HepG2 (cell line): ENCODE measurements at regions not wholly inside any gene's neighbourhood (a gene's known extent, or its start where the extent isn't known, plus 50 kb on each side); places are given as distances from the start of the nearest gene placed in this dataset.

Source experiments
- ATAC-seq: fragments of 200-7000 bp; cut with Tn5 transposase; 3 replicates; pipeline ENCODE4 v1.9.1; 2020; ENCODE audit warnings: mild to moderate bottlenecking, moderate library complexity
- BruUV-seq: library from RNA; stranded (reverse); fragments of 400-500 nt; replicated peaks from 2 replicates; lab custom pipeline; 2021; lab: Mats Ljungman, UMichigan
- CTCF ChIA-PET: fragments of 300-600 bp; formaldehyde crosslinking; extraction: SDS; loops from one replicate; lab custom pipeline; 2021; ENCODE audit warnings: low total read pairs, inconsistent platforms, low intra/inter-chr PET ratio; lab: Yijun Ruan, JAX
- POLR2A ChIA-PET: fragments of 350-600 bp; sonication (Branson Sonifier 250); formaldehyde crosslinking; loops from one replicate; lab custom pipeline; 2020; ENCODE audit warnings: antibody characterized with exemption, inconsistent platforms; lab: Yijun Ruan, JAX
- DNase-seq: peaks from one replicate; pipeline ENCODE4 v3.0.0-alpha.2; 2015; ENCODE audit warnings: low spot score
- FAIRE-seq: peaks from 3 replicates; lab custom pipeline; 2011; peaks lifted over from hg19 to GRCh38; lab: Jason Lieb, UNC
- H2AFZ ChIP-seq: one replicate; pipeline ENCODE4 v1.6.1; 2011; ENCODE audit warnings: low read length, inconsistent platforms
- H3K27ac ChIP-seq: fragments of 300-600 bp; 3 replicates; pipeline ENCODE4 v1.8.0; 2011; ENCODE audit warnings: mixed run types, mild to moderate bottlenecking, mixed read lengths, low read length, inconsistent platforms; ENCODE audit not compliant: insufficient read depth; ENCODE audit errors: extremely low read length
- H3K27me3 ChIP-seq, 2 experiments: fragments of 200-600 bp in 1 of 2; 2 replicates in 1 of 2; 3 replicates in 1 of 2; pipeline versions ENCODE4 v1.6.0 to v1.8.0; 2011; ENCODE audit warnings: low read length in 2 of 2, mild to moderate bottlenecking in 2 of 2, moderate library complexity in 2 of 2, inconsistent platforms in 1 of 2; ENCODE audit not compliant: insufficient read depth in 2 of 2, control insufficient read depth in 1 of 2
- H3K36me3 ChIP-seq, 2 experiments: fragments of 200-600 bp in 1 of 2; replicated peaks in 1 of 2; 2 replicates in 1 of 2; 3 replicates in 1 of 2; pipeline versions ENCODE4 v1.5.1 to v1.8.0; 2011; ENCODE audit warnings: low read length in 2 of 2, inconsistent platforms in 1 of 2; ENCODE audit not compliant: insufficient read depth in 2 of 2, control insufficient read depth in 1 of 2
- H3K4me1 ChIP-seq: 2 replicates; pipeline ENCODE4 v1.5.1; 2012; ENCODE audit warnings: low read length, inconsistent platforms; ENCODE audit not compliant: insufficient read depth
- H3K4me2 ChIP-seq: 2 replicates; pipeline ENCODE4 v1.6.0; 2011; ENCODE audit warnings: low read depth, low read length, inconsistent platforms
- H3K4me3 ChIP-seq, 3 experiments: fragments of 200-600 bp in 1 of 3; sonication (generic), shearing (Covaris generic) in 1 of 3; replicated peaks in 1 of 3; 2 replicates each; pipeline ENCODE4 v1.5.1; 2011 to 2016; ENCODE audit warnings: low read length in 3 of 3, inconsistent platforms in 2 of 3, low read depth in 2 of 3, mild to moderate bottlenecking in 2 of 3, control low read depth in 1 of 3, mixed read lengths in 1 of 3; ENCODE audit not compliant: insufficient read depth in 1 of 3
- H3K79me2 ChIP-seq: one replicate; pipeline ENCODE4 v1.6.1; 2011; ENCODE audit warnings: low read length, inconsistent platforms; ENCODE audit not compliant: insufficient read depth
- H3K9ac ChIP-seq: 2 replicates; pipeline ENCODE4 v1.6.0; 2011; ENCODE audit warnings: mild to moderate bottlenecking, low read depth, low read length, inconsistent platforms; ENCODE audit not compliant: insufficient read depth
- H3K9me3 ChIP-seq: 2 replicates; pipeline ENCODE4 v1.5.1; 2012; ENCODE audit warnings: mild to moderate bottlenecking, low read length
- H4K20me1 ChIP-seq: 2 replicates; pipeline ENCODE4 v1.6.0; 2011; ENCODE audit warnings: inconsistent platforms, mild to moderate bottlenecking, low read length, moderate library complexity; ENCODE audit not compliant: insufficient read depth
- MLXIP ChIP-seq: sonication (generic); formaldehyde crosslinking; IDR thresholded peaks from 2 replicates; pipeline ENCODE4 v1.9.0; 2021; ENCODE audit warnings: missing genetic modification reagents, borderline replicate concordance
- SRSF9 ChIP-seq: fragments of 200-400 bp; formaldehyde crosslinking; IDR thresholded peaks from 2 replicates; pipeline ENCODE4 v1.6.1; 2018; ENCODE audit warnings: borderline replicate concordance, mild to moderate bottlenecking, low read depth, low read length; ENCODE audit not compliant: insufficient read depth, poor library complexity, severe bottlenecking
- THAP7 ChIP-seq: sonication (generic); formaldehyde crosslinking; IDR thresholded peaks from 2 replicates; pipeline ENCODE4 v1.8.1; 2023; ENCODE audit warnings: mild to moderate bottlenecking, missing genetic modification reagents
- ZNF12 ChIP-seq: sonication (generic); formaldehyde crosslinking; IDR thresholded peaks from 2 replicates; pipeline ENCODE4 v1.5.0; 2020; ENCODE audit warnings: missing genetic modification reagents
- ZNF570 ChIP-seq: sonication (generic); formaldehyde crosslinking; IDR thresholded peaks from 2 replicates; pipeline ENCODE4 v1.4.0; 2020; ENCODE audit warnings: mild to moderate bottlenecking, missing genetic modification reagents, borderline replicate concordance
- WGBS: methylation state at CpG from one replicate; pipeline ENCODE4 v1.1.6; 2017; ENCODE audit warnings: low lambda C conversion rate; 5-methylcytosine and 5-hydroxymethylcytosine counted together
- in situ Hi-C: cut with HindIII; loops from 2 replicates; pipeline ENCODE4 v1.10.0; 2017; ENCODE audit warnings: low pct_unique_long_range_greater_than_20kb; ENCODE audit not compliant: extremely low pct_ligation_motif_present
- intact Hi-C: fragments of 100-400 bp; cut with micrococcal nuclease; formaldehyde crosslinking; loops from one replicate; pipeline ENCODE4 v1.10.0; 2022; ENCODE audit not compliant: unreplicated experiment
- TF ChIP-seq, protein P1 (sequence below): sonication (generic); formaldehyde crosslinking; IDR thresholded peaks from 2 replicates; pipeline ENCODE4 v1.4.0; 2020; ENCODE audit warnings: low read depth, mild to moderate bottlenecking, missing genetic modification reagents
- TF ChIP-seq, protein P2 (sequence below): sonication (generic); formaldehyde crosslinking; IDR thresholded peaks from 2 replicates; pipeline ENCODE4 v1.9.0; 2021; ENCODE audit warnings: missing genetic modification reagents, borderline replicate concordance
- TF ChIP-seq, protein P3 (sequence below): sonication (generic); formaldehyde crosslinking; IDR thresholded peaks from 2 replicates; pipeline ENCODE4 v1.5.0; 2020; ENCODE audit warnings: missing genetic modification reagents

- ChIA-PET CTCF (no interaction called here), POLR2A (no interaction called here)
- in situ Hi-C loops (no loop called here), intact Hi-C loops (no loop called here)
- Histone ChIP-seq H3K79me2 (no peaks in the 10 kb centered on the region), H3K36me3 (no peaks in the 10 kb centered on the region), H3K9me3 (peaks cover 24% of the 10 kb centered on the region), H3K27ac (no peak overlapping the region), H3K4me3 (no peak overlapping the region), H3K27me3 (no peaks in the 10 kb centered on the region), H3K4me1 (no peaks in the 10 kb centered on the region), H3K9ac (no peak overlapping the region), H4K20me1 (no peaks in the 10 kb centered on the region), H3K4me2 (no peak overlapping the region), H2AFZ (no peak overlapping the region)
- ATAC-seq = no peak
- no peak for FAIRE-seq
- BruUV-seq = no TSS peak
- TF ChIP-seq ZNF570 (CRISPR knock-in tag) (no peak), THAP7 (no peak)
- TF ChIP-seq, protein P1, sequence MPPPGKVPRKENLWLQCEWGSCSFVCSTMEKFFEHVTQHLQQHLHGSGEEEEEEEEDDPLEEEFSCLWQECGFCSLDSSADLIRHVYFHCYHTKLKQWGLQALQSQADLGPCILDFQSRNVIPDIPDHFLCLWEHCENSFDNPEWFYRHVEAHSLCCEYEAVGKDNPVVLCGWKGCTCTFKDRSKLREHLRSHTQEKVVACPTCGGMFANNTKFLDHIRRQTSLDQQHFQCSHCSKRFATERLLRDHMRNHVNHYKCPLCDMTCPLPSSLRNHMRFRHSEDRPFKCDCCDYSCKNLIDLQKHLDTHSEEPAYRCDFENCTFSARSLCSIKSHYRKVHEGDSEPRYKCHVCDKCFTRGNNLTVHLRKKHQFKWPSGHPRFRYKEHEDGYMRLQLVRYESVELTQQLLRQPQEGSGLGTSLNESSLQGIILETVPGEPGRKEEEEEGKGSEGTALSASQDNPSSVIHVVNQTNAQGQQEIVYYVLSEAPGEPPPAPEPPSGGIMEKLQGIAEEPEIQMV = no peak
- 0% methylated on average over 2 of the region's 2 CpGs for WGBS
- no peak for DNase-seq
Measured at GRCh38 chr3:110069761-110070160, 732.4 kb upstream of the DPPA4 start.

DNA sequence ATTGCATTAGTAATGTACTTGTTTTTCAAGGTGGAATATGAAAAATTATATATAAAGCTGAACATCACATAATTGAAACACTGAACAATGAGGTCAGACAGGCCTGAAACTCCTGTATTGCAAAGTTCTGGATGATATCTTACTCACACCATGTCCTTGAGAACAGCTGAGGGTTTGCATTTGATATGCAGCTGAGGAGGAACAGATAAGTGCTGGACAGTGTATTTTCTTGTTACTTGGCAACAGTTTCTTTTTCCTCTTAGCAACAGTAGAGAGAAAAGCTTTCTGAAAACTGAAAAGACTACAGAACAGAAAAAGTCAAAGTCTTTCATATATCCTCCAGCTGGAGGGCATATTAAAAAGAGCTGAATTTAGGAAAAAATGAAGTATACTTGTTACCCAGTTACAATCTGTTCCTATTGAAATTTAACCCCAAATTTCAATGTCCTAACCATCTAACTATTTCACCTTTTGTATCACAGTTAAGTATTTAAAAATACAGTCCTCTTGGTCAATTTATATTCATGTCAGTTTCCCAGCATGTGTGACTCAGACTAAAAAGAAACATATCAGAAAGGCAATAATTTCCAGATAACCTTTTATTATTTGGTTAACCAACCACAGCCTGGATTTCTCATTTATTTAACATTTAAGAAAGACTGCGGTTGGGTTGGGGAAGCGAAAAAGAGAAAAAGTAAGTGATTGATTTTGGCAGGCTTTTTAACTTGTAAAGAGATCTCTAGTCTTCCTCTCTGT is 733.0 kb upstream of the DPPA4 start:
- POLR2A ChIA-PET = no interaction called here
- Histone ChIP-seq H3K4me1 (no peaks in the 10 kb centered on the region), H3K36me3 (no peaks in the 10 kb centered on the region), H3K27ac (no peak overlapping the region), H3K27me3 (no peaks in the 10 kb centered on the region), H2AFZ (no peak overlapping the region), H3K4me3 (no peak overlapping the region), H3K9ac (no peak overlapping the region), H4K20me1 (no peaks in the 10 kb centered on the region), H3K4me2 (no peak overlapping the region), H3K9me3 (peaks cover 30% of the 10 kb centered on the region), H3K79me2 (no peaks in the 10 kb centered on the region)
- intact Hi-C loops = no loop called here
- in situ Hi-C loops = no loop called here
- no TSS peak for BruUV-seq
- ATAC-seq = no peak
- WGBS = 83% methylated on average over 2 of the region's 2 CpGs
- CTCF ChIA-PET = no interaction called here
- no peak for FAIRE-seq
- DNase-seq = no peak
- TF ChIP-seq ZNF12 (CRISPR knock-in tag) (no peak), MLXIP (CRISPR knock-in tag) (no peak), SRSF9 (no peak)
- TF ChIP-seq, protein P2, sequence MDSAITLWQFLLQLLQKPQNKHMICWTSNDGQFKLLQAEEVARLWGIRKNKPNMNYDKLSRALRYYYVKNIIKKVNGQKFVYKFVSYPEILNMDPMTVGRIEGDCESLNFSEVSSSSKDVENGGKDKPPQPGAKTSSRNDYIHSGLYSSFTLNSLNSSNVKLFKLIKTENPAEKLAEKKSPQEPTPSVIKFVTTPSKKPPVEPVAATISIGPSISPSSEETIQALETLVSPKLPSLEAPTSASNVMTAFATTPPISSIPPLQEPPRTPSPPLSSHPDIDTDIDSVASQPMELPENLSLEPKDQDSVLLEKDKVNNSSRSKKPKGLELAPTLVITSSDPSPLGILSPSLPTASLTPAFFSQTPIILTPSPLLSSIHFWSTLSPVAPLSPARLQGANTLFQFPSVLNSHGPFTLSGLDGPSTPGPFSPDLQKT (CRISPR knock-in tag) = no peak
- TF ChIP-seq, protein P3, sequence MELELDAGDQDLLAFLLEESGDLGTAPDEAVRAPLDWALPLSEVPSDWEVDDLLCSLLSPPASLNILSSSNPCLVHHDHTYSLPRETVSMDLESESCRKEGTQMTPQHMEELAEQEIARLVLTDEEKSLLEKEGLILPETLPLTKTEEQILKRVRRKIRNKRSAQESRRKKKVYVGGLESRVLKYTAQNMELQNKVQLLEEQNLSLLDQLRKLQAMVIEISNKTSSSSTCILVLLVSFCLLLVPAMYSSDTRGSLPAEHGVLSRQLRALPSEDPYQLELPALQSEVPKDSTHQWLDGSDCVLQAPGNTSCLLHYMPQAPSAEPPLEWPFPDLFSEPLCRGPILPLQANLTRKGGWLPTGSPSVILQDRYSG (CRISPR knock-in tag) = no peak
